Central memory CD8-positive, alpha-beta T cell (primary cell): ENCODE measurements at regions not wholly inside any gene's neighbourhood (a gene's known extent, or its start where the extent isn't known, plus 50 kb on each side); places are given as distances from the start of the nearest gene placed in this dataset.

Source experiments
- ATAC-seq: fragments of 150-1000 bp; cut with Tn5 transposase; replicated peaks from 2 replicates; pipeline ENCODE4 v1.10.0; 2022; ENCODE audit warnings: mild to moderate bottlenecking, moderate FRiP score, moderate number of reproducible peaks; ENCODE audit not compliant: poor library complexity, severe bottlenecking; ENCODE audit errors: extremely low read depth
- DNase-seq, 2 donors: peaks; one replicate each; pipeline ENCODE4 v3.0.0; 2021; ENCODE audit warnings: low spot score in 2 of 2
- H3K27ac Mint-ChIP-seq: one replicate; pipeline ENCODE4 v1.8.0; 2022; ENCODE audit warnings: low read depth, mild to moderate bottlenecking, moderate library complexity, mixed read lengths
- H3K27me3 Mint-ChIP-seq: one replicate; pipeline ENCODE4 v1.8.0; 2022; ENCODE audit warnings: mixed read lengths
- H3K36me3 Mint-ChIP-seq: one replicate; pipeline ENCODE4 v1.8.0; 2022; ENCODE audit warnings: mild to moderate bottlenecking, moderate library complexity, mixed read lengths; ENCODE audit not compliant: insufficient read depth
- H3K4me1 Mint-ChIP-seq: one replicate; pipeline ENCODE4 v1.8.0; 2022; ENCODE audit warnings: mixed read lengths
- H3K4me3 Mint-ChIP-seq: one replicate; pipeline ENCODE4 v1.8.0; 2022; ENCODE audit warnings: mild to moderate bottlenecking, moderate library complexity, mixed read lengths
- H3K9me3 Mint-ChIP-seq: one replicate; pipeline ENCODE4 v1.8.0; 2022; ENCODE audit warnings: mixed read lengths

DNA sequence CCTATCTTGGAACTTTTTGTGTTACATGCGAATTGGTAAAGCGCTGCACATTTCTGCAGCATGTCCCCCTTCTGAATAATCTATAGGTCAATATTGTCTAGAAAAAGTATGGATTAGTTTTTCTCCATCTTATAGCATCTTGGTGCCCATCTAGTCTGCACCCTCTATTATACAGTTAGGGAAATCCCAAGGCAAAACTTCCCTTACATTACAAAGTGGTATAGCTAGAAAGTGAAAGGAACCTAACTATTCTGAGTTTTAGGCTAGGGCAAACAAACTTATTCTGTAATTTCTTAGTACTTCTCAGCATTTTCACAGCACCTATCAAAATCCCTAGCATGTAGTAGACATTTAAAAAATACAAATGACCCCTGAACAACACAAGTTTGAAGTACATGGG lies 133.5 kb upstream of the CCDC28A start:
- no peak overlapping the region for H3K4me3 Mint-ChIP-seq
- H3K27me3 Mint-ChIP-seq: peaks cover 24% of the 10 kb centered on the region
- no peaks in the 10 kb centered on the region for H3K36me3 Mint-ChIP-seq
- H3K9me3 Mint-ChIP-seq: no peaks in the 10 kb centered on the region
- no peak overlapping the region for H3K27ac Mint-ChIP-seq
- no peaks in the 10 kb centered on the region for H3K4me1 Mint-ChIP-seq
- DNase-seq (no peak), ATAC-seq (no peak)

DNA sequence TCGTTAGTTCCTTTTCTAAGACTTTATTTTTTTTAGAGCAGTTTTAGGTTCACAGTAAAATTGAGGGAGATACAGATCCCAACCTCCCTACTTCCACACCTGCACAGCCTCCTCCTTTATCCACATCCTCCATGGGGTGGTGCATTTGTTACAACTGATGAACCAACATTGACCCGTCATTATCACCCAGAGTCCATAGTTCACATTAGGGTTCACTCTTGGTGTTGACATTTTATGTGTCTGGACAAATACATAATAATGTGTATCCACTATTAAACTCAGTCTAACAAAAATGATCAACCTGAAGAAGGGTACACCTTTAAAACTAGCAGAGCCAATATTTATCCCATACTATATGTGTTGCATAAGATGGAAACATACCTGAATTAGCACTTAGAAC lies 130.4 kb upstream of the CCDC28A start:
- no peaks in the 10 kb centered on the region for H3K4me1 Mint-ChIP-seq
- no peak for ATAC-seq
- H3K36me3 Mint-ChIP-seq: no peaks in the 10 kb centered on the region
- DNase-seq: no peak
- H3K9me3 Mint-ChIP-seq: no peaks in the 10 kb centered on the region
- H3K27ac Mint-ChIP-seq: no peak overlapping the region
- no peaks in the 10 kb centered on the region for H3K27me3 Mint-ChIP-seq
- H3K4me3 Mint-ChIP-seq: no peak overlapping the region

DNA sequence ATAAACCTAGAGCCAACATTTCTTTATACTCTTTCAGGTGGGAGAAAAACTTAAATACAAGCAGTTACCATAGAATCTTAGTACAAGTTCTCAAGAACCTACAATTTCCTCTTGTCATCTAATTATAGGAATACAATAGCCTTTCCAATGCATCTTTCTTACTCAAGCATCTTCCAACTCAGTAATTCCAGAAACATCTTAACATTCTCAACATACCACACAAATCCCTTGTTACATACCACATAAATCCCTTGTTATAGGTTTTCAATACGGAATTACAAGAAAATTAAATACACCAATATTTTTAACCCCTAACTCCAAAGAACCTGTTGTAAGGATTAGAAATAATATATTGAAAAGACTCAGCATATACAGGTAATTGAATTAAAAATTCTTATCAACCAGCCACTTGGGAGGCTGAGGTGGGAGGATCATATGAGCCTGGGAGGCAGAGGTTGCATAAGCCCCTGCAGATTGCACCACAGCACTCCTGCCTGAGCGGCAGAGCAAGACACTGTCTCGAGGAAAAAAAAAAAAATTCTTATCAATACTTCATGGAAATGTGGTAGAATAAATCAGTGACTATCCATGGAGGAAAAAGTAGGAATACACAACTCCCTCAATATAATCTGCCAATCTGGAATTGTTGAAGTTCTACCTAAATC lies 127.5 kb upstream of the CCDC28A start:
- H3K9me3 Mint-ChIP-seq: no peaks in the 10 kb centered on the region
- DNase-seq (no peak), ATAC-seq (no peak)
- H3K36me3 Mint-ChIP-seq: no peaks in the 10 kb centered on the region
- H3K4me1 Mint-ChIP-seq: no peaks in the 10 kb centered on the region
- no peaks in the 10 kb centered on the region for H3K27me3 Mint-ChIP-seq
- H3K27ac Mint-ChIP-seq: no peak overlapping the region
- no peak overlapping the region for H3K4me3 Mint-ChIP-seq

DNA sequence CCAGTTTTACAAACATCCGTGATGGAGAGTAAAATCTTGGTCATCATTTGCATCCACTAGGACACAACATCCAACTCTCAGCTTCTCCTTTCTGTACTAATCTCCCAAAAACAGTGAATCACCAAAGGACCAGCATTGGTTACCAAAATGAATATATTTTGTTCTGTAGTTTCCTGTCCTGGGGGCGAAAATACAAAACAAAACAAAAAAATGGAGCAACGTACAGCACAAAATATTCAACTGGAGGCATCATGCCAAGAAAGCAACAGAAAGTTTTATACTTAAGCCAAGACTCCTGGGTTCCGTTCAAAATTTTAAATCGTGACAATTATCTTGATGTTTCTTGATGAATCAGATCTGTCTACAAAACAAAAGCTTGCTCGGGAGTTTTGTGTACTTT lies 126.6 kb upstream of the CCDC28A start:
- Mint-ChIP-seq H3K27ac (no peak overlapping the region), H3K36me3 (no peaks in the 10 kb centered on the region), H3K4me1 (no peaks in the 10 kb centered on the region), H3K4me3 (no peak overlapping the region), H3K27me3 (no peaks in the 10 kb centered on the region), H3K9me3 (no peaks in the 10 kb centered on the region)
- DNase-seq (no peak), ATAC-seq (no peak)

DNA sequence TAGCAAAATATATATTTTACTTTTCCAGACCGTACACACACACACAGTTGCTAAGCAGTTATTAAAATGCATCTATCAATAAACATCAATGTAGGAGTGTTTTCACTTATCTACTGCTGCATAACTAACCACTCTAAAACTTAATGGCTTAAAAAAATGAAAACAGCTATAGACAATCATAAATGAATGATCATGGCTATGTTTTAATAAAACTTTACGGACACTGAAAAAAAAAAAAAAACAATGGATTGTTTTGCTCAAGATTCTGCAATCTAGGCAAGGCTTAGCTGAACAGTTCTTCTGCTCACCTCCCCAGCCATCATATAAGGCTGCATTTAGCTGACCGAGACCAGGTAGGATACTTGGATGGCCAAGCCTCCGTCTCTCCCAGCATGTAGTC lies 125.4 kb upstream of the CCDC28A start:
- ATAC-seq: no peak
- Mint-ChIP-seq H3K27ac (no peak overlapping the region), H3K36me3 (no peaks in the 10 kb centered on the region), H3K27me3 (no peaks in the 10 kb centered on the region), H3K4me1 (no peaks in the 10 kb centered on the region), H3K4me3 (no peak overlapping the region), H3K9me3 (no peaks in the 10 kb centered on the region)
- DNase-seq: no peak

DNA sequence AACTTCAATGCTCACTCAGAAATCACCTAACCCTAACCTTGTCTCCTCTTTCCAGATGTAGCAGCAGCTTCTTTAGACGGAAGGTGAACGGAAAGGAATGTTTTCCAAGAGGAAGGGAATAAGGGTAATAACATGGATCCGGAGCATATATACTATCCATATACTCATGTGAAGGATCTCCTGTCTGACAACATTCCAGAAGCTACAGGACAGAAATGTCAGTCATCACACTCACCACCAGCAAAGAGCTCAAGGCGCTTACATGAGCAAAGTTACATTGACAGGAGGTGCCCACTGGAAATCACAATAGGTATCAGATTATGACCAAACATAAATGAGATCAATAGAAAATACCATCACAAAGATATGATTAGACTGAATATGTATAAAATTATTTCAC lies 122.1 kb upstream of the CCDC28A start:
- H3K4me3 Mint-ChIP-seq: no peak overlapping the region
- H3K27me3 Mint-ChIP-seq: peaks cover 21% of the 10 kb centered on the region
- peaks cover 19% of the 10 kb centered on the region for H3K4me1 Mint-ChIP-seq
- no peak for DNase-seq
- no peak for ATAC-seq
- H3K36me3 Mint-ChIP-seq: no peaks in the 10 kb centered on the region
- no peaks in the 10 kb centered on the region for H3K9me3 Mint-ChIP-seq
- H3K27ac Mint-ChIP-seq: no peak overlapping the region

DNA sequence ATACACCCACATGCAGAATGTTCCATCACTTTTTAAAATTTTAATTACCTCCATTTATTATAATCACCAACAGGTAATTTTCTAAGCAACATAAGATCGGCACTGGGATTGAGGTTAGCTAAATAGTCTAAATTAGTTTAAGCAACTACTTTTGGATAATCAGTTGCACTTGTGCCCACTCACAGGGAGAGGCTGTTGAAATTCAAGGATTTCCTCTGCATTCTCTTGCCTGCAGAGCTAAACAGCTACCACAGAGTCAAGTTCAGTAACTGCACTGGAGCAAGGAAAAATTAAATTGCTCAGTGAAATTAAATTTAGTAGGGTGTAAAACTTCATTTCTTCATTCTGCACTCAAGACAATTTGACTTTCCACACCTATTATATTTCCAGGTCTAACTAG lies 120.7 kb upstream of the CCDC28A start:
- no peak for ATAC-seq
- H3K27ac Mint-ChIP-seq: no peak overlapping the region
- no peak for DNase-seq
- peaks cover 19% of the 10 kb centered on the region for H3K4me1 Mint-ChIP-seq
- H3K4me3 Mint-ChIP-seq: no peak overlapping the region
- H3K36me3 Mint-ChIP-seq: no peaks in the 10 kb centered on the region
- no peaks in the 10 kb centered on the region for H3K9me3 Mint-ChIP-seq
- H3K27me3 Mint-ChIP-seq: peaks cover 33% of the 10 kb centered on the region

DNA sequence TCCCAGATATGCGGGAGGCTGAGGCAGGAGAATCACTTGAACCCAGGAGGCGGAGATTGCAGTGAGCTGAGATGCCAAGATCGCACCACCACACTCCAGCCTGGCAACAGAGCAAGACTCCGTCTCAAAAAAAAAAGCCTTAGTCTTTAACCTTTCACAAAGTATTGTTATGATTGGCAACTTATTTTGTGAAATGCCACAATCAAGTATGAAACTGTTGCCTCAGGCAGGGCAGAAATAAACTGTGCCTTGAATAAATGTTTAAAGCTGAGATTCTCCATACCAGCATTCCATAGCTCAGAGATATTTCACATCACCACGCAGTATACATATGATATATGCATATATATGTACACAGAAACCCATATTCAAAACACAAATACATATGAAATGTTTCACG lies 120.1 kb upstream of the CCDC28A start:
- Mint-ChIP-seq H3K4me3 (no peak overlapping the region), H3K27me3 (peaks cover 39% of the 10 kb centered on the region), H3K36me3 (no peaks in the 10 kb centered on the region), H3K4me1 (peaks cover 19% of the 10 kb centered on the region), H3K27ac (no peak overlapping the region), H3K9me3 (no peaks in the 10 kb centered on the region)
- ATAC-seq: no peak
- DNase-seq: no peak

DNA sequence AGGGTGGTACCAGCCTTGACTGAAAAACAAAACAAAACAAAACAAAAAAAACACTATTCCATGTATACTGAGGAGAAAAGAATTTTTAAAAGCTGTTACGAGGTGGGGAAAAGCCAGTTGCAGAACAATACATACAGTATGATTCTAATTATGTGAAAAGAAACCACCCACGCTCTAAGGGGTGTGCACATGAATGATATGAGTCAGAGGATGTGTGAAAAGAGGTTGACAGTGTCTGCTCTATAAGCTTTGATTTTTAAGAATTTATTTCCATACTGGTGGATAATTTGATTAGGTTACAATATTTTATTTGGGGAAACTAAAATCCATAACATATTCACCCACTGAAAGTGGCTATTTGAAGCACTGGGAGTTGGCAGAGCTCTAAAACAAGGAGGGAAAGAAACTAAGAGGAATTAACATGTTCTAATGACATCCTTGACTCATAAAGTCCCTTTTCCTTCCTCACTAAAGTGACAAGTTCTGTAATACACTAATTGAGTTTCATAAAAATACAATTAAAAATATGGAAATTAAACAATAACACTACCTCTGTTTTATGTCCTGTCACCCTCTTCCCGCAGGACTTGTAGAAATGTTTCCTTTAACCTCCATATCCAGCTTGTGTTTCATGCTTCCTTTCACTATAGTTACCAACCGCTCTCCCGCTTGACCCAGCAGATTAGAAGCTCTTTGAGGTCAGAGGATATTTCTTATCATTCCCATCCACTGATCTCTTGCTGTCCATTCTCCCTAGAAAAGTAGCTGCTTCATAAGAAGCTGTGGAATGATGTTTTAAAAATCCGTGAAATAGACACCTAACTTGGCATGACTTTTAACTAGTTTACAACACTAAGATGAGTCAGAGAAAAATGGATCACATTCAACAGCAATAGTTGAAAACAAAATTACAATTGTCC lies 118.6 kb upstream of the CCDC28A start:
- H3K36me3 Mint-ChIP-seq: no peaks in the 10 kb centered on the region
- ATAC-seq: peak; percentile 67
- H3K27ac Mint-ChIP-seq: no peak overlapping the region
- peaks cover 46% of the 10 kb centered on the region for H3K27me3 Mint-ChIP-seq
- H3K4me3 Mint-ChIP-seq: no peak overlapping the region
- peaks cover 19% of the 10 kb centered on the region for H3K4me1 Mint-ChIP-seq
- H3K9me3 Mint-ChIP-seq: no peaks in the 10 kb centered on the region
- no peak for DNase-seq

DNA sequence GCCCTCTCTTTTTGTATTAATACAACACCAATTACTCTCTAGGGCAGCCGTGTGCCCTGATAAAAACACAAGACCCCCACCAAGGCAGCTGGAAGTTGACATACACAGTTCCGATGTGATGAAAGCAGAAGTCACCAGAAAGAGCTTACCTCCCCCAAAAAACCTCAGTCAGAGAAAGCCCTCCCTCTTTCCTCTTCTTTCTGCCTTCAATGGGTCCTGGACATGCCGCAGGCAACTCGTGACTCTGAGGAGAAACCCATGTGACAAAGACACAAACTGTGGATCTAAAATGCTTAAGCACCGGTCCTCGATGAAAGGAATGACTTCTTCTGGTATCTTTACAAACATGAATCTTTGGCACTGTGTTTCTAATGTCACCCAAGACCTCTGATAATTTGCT lies 117.7 kb upstream of the CCDC28A start:
- DNase-seq: no peak
- H3K4me3 Mint-ChIP-seq: no peak overlapping the region
- H3K27me3 Mint-ChIP-seq: peaks cover 52% of the 10 kb centered on the region
- no peaks in the 10 kb centered on the region for H3K9me3 Mint-ChIP-seq
- H3K36me3 Mint-ChIP-seq: no peaks in the 10 kb centered on the region
- no peak for ATAC-seq
- H3K4me1 Mint-ChIP-seq: peaks cover 19% of the 10 kb centered on the region
- H3K27ac Mint-ChIP-seq: no peak overlapping the region

DNA sequence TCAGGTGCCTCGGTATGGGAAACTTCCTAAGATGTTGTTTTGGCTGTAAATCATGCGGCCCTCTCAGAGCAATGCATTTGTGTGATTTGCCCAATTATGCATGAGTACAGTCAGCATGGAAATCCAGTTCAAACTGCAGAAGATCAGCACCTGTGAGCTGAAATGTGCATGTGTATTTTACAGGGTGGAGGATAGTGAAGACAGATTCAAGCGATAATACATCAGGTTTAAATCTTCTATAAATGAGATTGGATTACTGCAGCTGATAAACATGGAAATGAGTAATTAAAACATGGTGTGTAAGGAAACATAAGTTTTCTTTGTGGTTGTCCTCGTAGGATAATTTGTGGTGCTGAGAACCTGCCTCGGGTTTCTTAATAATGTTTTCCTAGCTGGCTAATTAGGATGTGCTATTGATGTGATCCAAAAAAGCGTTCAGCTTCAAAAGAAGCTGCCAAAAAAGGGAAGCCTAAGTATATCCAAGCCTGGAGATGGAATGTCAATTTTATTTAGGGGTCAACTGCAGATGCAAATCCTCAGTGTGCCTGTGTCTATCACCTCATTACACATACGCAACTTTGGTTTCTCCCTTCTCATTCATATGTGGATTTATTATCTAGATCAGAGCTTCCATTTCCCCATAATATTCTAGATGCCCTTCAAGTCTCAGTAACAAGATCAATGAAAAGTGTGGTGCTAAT lies 117.1 kb upstream of the CCDC28A start:
- H3K27ac Mint-ChIP-seq: no peak overlapping the region
- peaks cover 58% of the 10 kb centered on the region for H3K27me3 Mint-ChIP-seq
- no peak overlapping the region for H3K4me3 Mint-ChIP-seq
- H3K9me3 Mint-ChIP-seq: no peaks in the 10 kb centered on the region
- no peak for DNase-seq
- no peaks in the 10 kb centered on the region for H3K36me3 Mint-ChIP-seq
- no peak for ATAC-seq
- peaks cover 19% of the 10 kb centered on the region for H3K4me1 Mint-ChIP-seq

DNA sequence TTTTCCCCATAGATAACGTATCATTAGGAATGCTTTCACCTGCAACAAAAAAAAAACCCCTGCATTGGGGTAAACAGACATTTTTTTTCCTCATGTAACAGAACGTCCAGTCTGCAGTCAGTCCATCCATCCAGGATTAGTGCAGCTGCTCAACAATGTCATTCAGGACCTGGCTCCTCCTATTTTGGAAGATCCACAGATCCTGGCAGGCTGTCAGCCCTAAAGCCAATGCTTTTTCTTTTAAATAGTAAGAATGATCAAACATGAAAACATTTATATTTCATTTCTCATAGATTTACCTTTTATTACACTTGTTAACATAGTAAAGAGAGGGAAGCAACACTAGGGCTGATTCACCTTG lies 116.5 kb upstream of the CCDC28A start:
- peaks cover 19% of the 10 kb centered on the region for H3K4me1 Mint-ChIP-seq
- H3K27me3 Mint-ChIP-seq: peaks cover 59% of the 10 kb centered on the region
- H3K36me3 Mint-ChIP-seq: no peaks in the 10 kb centered on the region
- DNase-seq (no peak), ATAC-seq (no peak)
- no peaks in the 10 kb centered on the region for H3K9me3 Mint-ChIP-seq
- H3K4me3 Mint-ChIP-seq: no peak overlapping the region
- no peak overlapping the region for H3K27ac Mint-ChIP-seq

DNA sequence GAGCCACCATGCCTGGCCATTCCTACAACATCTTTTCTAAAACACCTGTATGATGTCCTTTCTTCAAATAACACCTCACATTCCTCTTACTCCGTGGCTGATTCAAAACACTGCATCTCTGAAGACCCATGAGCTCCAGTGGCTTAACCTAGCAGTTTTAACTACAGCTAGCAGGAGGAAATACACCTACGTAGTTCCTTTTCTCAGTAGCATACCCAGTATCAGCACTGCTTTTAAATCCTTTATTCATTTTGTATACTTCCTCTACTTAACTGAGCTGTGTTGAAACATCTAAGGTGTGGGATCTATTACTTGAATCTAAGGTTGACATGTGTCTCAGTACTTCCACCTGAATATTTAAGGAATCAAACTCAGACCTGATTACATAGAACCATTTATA lies 113.6 kb upstream of the CCDC28A start:
- Mint-ChIP-seq H3K4me1 (peaks cover 5% of the 10 kb centered on the region), H3K27me3 (peaks cover 53% of the 10 kb centered on the region), H3K9me3 (no peaks in the 10 kb centered on the region), H3K4me3 (no peak overlapping the region), H3K36me3 (no peaks in the 10 kb centered on the region), H3K27ac (no peak overlapping the region)
- ATAC-seq (no peak), DNase-seq (no peak)
